Endothelial cell of umbilical vein (primary cell): ENCODE measurements at regions not wholly inside any gene's neighbourhood (a gene's known extent, or its start where the extent isn't known, plus 50 kb on each side); places are given as distances from the start of the nearest gene placed in this dataset.

Experiments
- BruUV-seq: library from RNA; stranded (reverse); fragments of 400-500 nt; replicated peaks from 2 replicates; lab custom pipeline; 2021; lab: Mats Ljungman, UMichigan
- CTCF ChIA-PET: fragments of 300-600, 350-600 bp; sonication (Branson Sonifier 250); formaldehyde crosslinking; loops from one replicate; lab custom pipeline; 2021; ENCODE audit warnings: antibody characterized with exemption, inconsistent platforms; lab: Charles Lee
- POLR2A ChIA-PET: fragments of 300-600, 350-600 bp; sonication (Branson Sonifier 250); formaldehyde crosslinking; loops from one replicate; lab custom pipeline; 2021; ENCODE audit warnings: antibody characterized with exemption, inconsistent platforms; lab: Charles Lee
- DNase-seq: peaks from one replicate; pipeline ENCODE4 v3.0.0-alpha.2; 2011; ENCODE audit warnings: low read depth, low spot score
- FAIRE-seq: peaks from 2 replicates; lab custom pipeline; 2011; peaks lifted over from hg19 to GRCh38; lab: Jason Lieb, UNC
- H2AFZ ChIP-seq: 2 replicates; pipeline ENCODE4 v1.6.0; 2012; ENCODE audit warnings: low read depth, low read length, control low read depth, inconsistent platforms
- H3K27ac ChIP-seq: 2 replicates; pipeline ENCODE4 v1.5.1; 2011; ENCODE audit warnings: low read depth, mild to moderate bottlenecking, control low read depth, low read length, moderate library complexity; ENCODE audit not compliant: insufficient read depth
- H3K27me3 ChIP-seq, 2 experiments: 2 replicates each; pipeline versions ENCODE4 v1.6.0 to v1.6.1; 2011; ENCODE audit warnings: low read length in 2 of 2, mixed read lengths in 1 of 2; ENCODE audit not compliant: control insufficient read depth in 2 of 2, insufficient read depth in 2 of 2
- H3K36me3 ChIP-seq, 2 experiments: 2 replicates in 1 of 2; 3 replicates in 1 of 2; pipeline ENCODE4 v1.5.1; 2011; ENCODE audit warnings: low read length in 2 of 2, mild to moderate bottlenecking in 1 of 2, moderate library complexity in 1 of 2; ENCODE audit not compliant: control insufficient read depth in 2 of 2, insufficient read depth in 2 of 2; ENCODE audit errors: extremely low read depth in 1 of 2
- H3K4me1 ChIP-seq: 3 replicates; pipeline ENCODE4 v1.5.1; 2011; ENCODE audit warnings: mild to moderate bottlenecking, low read length; ENCODE audit not compliant: control insufficient read depth, insufficient read depth; ENCODE audit errors: extremely low read depth
- H3K4me2 ChIP-seq: 2 replicates; pipeline ENCODE4 v1.6.1; 2011; ENCODE audit warnings: low read length, control low read depth, mixed read lengths; ENCODE audit not compliant: insufficient read depth
- H3K4me3 ChIP-seq, 3 experiments: fragments of 200-600 bp in 1 of 3; sonication (generic), shearing (Covaris generic) in 1 of 3; replicated peaks in 1 of 3; 2 replicates each; pipeline ENCODE4 v1.5.1; 2011 to 2016; ENCODE audit warnings: control low read depth in 3 of 3, low read length in 3 of 3, mild to moderate bottlenecking in 2 of 3, inconsistent platforms in 1 of 3, low read depth in 1 of 3, moderate library complexity in 1 of 3; ENCODE audit not compliant: insufficient read depth in 1 of 3
- H3K79me2 ChIP-seq: 2 replicates; pipeline ENCODE4 v1.6.0; 2012; ENCODE audit warnings: low read length, inconsistent platforms; ENCODE audit not compliant: control insufficient read depth, insufficient read depth
- H3K9ac ChIP-seq: replicated peaks from 2 replicates; pipeline ENCODE3; 2011; ENCODE audit warnings: low read length, control low read depth; ENCODE audit not compliant: insufficient read depth; ENCODE audit errors: extremely low read depth
- H3K9me1 ChIP-seq: replicated peaks from 3 replicates; pipeline ENCODE4 v1.6.0; 2011; ENCODE audit warnings: mild to moderate bottlenecking, low read length; ENCODE audit not compliant: control insufficient read depth, insufficient read depth; ENCODE audit errors: extremely low read depth
- H3K9me3 ChIP-seq: replicated peaks from 2 replicates; pipeline ENCODE4 v1.5.1; 2012; ENCODE audit warnings: low read length, inconsistent platforms; ENCODE audit not compliant: control insufficient read depth, insufficient read depth
- H4K20me1 ChIP-seq: replicated peaks from 2 replicates; pipeline ENCODE3; 2011; ENCODE audit warnings: mild to moderate bottlenecking, low read length; ENCODE audit not compliant: control insufficient read depth, insufficient read depth; ENCODE audit errors: extremely low read depth
- EZH2 ChIP-seq: IDR thresholded peaks from 2 replicates; pipeline ENCODE4 v1.6.1; 2012; ENCODE audit warnings: borderline replicate concordance, low read depth, mild to moderate bottlenecking, moderate library complexity, low read length, inconsistent platforms; ENCODE audit not compliant: severe bottlenecking
- FOS ChIP-seq: IDR thresholded peaks from 2 replicates; pipeline ENCODE4 v1.6.1; 2011; ENCODE audit warnings: mild to moderate bottlenecking, low read length, moderate library complexity, borderline replicate concordance; ENCODE audit not compliant: insufficient read depth
- GATA2 ChIP-seq: IDR thresholded peaks from 2 replicates; pipeline ENCODE4 v1.7.0; 2011; ENCODE audit warnings: low read depth, mild to moderate bottlenecking, moderate library complexity, mixed read lengths, low read length; ENCODE audit not compliant: insufficient read length, insufficient read depth
- JUN ChIP-seq: IDR thresholded peaks from 2 replicates; pipeline ENCODE4 v1.6.1; 2011; ENCODE audit warnings: borderline replicate concordance, low read depth; ENCODE audit not compliant: insufficient read length, insufficient read depth
- MAX ChIP-seq: IDR thresholded peaks from 2 replicates; pipeline ENCODE4 v1.6.1; 2011; ENCODE audit not compliant: insufficient read depth, insufficient read length
- MYC ChIP-seq: IDR thresholded peaks from one replicate; pipeline ENCODE4 v1.6.1; 2011; ENCODE audit warnings: mild to moderate bottlenecking, low read depth, low read length
- POLR2A ChIP-seq: IDR thresholded peaks from 2 replicates; pipeline ENCODE4 v1.6.1; 2012; ENCODE audit warnings: low read depth, mild to moderate bottlenecking, control low read depth, low read length
- POLR2AphosphoS5 ChIP-seq: IDR thresholded peaks from 2 replicates; pipeline ENCODE4 v1.6.1; 2012; ENCODE audit warnings: low read depth, mild to moderate bottlenecking, control low read depth, low read length, moderate library complexity; ENCODE audit not compliant: insufficient read depth
- dilution Hi-C: fragments of 300-500 bp; cut with MboI; formaldehyde crosslinking; loops from one replicate; pipeline ENCODE4 v1.15.0; 2019; ENCODE audit warnings: low sequenced_read_pairs; ENCODE audit not compliant: extremely low pct_ligation_motif_present
- intact Hi-C: fragments of 100-400 bp; cut with micrococcal nuclease; formaldehyde crosslinking; loops from one replicate; pipeline ENCODE4 v1.10.0; 2022
- TF ChIP-seq, protein P1 (sequence below), 2 donors: IDR thresholded peaks; 1 replicate in 1 of 2; 2 replicates in 1 of 2; pipeline ENCODE4 v1.5.1; 2011; ENCODE audit warnings: low read length in 2 of 2, mild to moderate bottlenecking in 2 of 2, moderate library complexity in 2 of 2, control low read depth in 1 of 2, inconsistent platforms in 1 of 2, low read depth in 1 of 2; ENCODE audit not compliant: insufficient read depth in 1 of 2; ENCODE audit errors: extremely low read depth in 1 of 2

GRCh38 chr15:77852241-77853007, 219.7 kb upstream of the LINGO1 start:
- ChIA-PET POLR2A (no interaction called here), CTCF (interaction anchor here (1.2 to 1.5 kb wide), 3 partner anchors 11 to 23 kb away, joined by 3 to 4 read pairs (median 4); no protein-coding TSS in a partner anchor)
- TF ChIP-seq POLR2A (no peak), MYC (no peak), POLR2AphosphoS5 (no peak), EZH2 (no peak), GATA2 (no peak), FOS (no peak), MAX (no peak), JUN (no peak)
- TF ChIP-seq, protein P1, sequence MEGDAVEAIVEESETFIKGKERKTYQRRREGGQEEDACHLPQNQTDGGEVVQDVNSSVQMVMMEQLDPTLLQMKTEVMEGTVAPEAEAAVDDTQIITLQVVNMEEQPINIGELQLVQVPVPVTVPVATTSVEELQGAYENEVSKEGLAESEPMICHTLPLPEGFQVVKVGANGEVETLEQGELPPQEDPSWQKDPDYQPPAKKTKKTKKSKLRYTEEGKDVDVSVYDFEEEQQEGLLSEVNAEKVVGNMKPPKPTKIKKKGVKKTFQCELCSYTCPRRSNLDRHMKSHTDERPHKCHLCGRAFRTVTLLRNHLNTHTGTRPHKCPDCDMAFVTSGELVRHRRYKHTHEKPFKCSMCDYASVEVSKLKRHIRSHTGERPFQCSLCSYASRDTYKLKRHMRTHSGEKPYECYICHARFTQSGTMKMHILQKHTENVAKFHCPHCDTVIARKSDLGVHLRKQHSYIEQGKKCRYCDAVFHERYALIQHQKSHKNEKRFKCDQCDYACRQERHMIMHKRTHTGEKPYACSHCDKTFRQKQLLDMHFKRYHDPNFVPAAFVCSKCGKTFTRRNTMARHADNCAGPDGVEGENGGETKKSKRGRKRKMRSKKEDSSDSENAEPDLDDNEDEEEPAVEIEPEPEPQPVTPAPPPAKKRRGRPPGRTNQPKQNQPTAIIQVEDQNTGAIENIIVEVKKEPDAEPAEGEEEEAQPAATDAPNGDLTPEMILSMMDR (IDR thresholded peaks at IDR 0.05; ENCODE audit: extremely low read depth in 1 of 2, insufficient read depth in 1 of 2, low read depth in 1 of 2, low read length in 2 of 2), result no peak
- BruUV-seq, result no TSS peak
- FAIRE-seq (no peak), DNase-seq (no peak)
- Histone ChIP-seq H3K4me1 (no peaks in the 10 kb centered on the region), H3K27ac (no peak overlapping the region), H3K27me3 (peaks cover 2 to 3% of the 10 kb centered on the region in 2 experiments), H4K20me1 (no peaks in the 10 kb centered on the region), H3K36me3 (no peaks in the 10 kb centered on the region), H3K4me2 (no peak overlapping the region), H3K9me3 (no peaks in the 10 kb centered on the region), H2AFZ (no peak overlapping the region), H3K79me2 (no peaks in the 10 kb centered on the region), H3K4me3 (no peak overlapping the region), H3K9me1 (no peaks in the 10 kb centered on the region), H3K9ac (no peak overlapping the region)
- dilution Hi-C loops (no loop called here), intact Hi-C loops (no loop called here)
